ENCODE measurements at regions not wholly inside any gene's neighbourhood (a gene's known extent, or its start where the extent isn't known, plus 50 kb on each side); places are given as distances from the start of the nearest gene placed in this dataset.
A peak's percentile ranks its signal among the peaks of the same experiment; 100 is the strongest.

DNA sequence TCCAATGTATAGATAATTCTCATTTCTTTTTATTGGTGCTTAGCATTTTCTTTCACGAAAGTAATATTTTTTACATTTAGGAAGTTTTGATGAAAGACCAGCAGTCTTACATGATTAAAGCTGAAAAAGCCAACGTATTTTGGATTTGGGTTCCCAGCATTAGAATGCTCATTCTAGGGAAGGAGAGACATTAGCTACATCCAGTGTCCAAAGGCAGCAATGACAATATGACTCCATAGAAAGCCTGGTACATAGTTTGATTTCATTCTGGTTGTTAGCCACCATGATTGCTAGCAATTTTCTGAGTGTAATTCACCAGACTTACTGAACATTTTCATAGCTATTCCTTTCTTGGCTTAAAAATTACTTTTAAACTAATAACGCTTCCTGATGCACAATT, 1397.5 kb downstream of the PCDH7 start:
- TF ChIP-seq, protein P1, sequence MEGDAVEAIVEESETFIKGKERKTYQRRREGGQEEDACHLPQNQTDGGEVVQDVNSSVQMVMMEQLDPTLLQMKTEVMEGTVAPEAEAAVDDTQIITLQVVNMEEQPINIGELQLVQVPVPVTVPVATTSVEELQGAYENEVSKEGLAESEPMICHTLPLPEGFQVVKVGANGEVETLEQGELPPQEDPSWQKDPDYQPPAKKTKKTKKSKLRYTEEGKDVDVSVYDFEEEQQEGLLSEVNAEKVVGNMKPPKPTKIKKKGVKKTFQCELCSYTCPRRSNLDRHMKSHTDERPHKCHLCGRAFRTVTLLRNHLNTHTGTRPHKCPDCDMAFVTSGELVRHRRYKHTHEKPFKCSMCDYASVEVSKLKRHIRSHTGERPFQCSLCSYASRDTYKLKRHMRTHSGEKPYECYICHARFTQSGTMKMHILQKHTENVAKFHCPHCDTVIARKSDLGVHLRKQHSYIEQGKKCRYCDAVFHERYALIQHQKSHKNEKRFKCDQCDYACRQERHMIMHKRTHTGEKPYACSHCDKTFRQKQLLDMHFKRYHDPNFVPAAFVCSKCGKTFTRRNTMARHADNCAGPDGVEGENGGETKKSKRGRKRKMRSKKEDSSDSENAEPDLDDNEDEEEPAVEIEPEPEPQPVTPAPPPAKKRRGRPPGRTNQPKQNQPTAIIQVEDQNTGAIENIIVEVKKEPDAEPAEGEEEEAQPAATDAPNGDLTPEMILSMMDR (IDR thresholded peaks at IDR 0.05; ENCODE audit: insufficient read depth in 1 of 2, low read depth in 1 of 2, low read length in 1 of 2, severe bottlenecking in 1 of 2, unreplicated experiment in 1 of 2): peak in 1 of 2 experiments; percentile 25
- Histone ChIP-seq H3K27me3 (replicated peaks; ENCODE audit: control insufficient read depth, insufficient read depth, low read length) (no peaks in the 10 kb centered on the region), H3K9me3 (no peaks in the 10 kb centered on the region), H3K4me1 (no peaks in the 10 kb centered on the region), H3K4me3 (ENCODE audit: low read depth, low read length) (no peak overlapping the region), H3K36me3 (ENCODE audit: control insufficient read depth, insufficient read depth, low read length) (no peaks in the 10 kb centered on the region)
- ChIA-PET POLR2A (no interaction called here), CTCF (no interaction called here)
- Mint-ChIP-seq H3K4me1 (ENCODE audit: low read depth, unreplicated experiment) (no peaks in the 10 kb centered on the region), H3K4me3 (ENCODE audit: unreplicated experiment) (no peak overlapping the region), H3K9me3 (ENCODE audit: unreplicated experiment) (no peaks in the 10 kb centered on the region), H3K27ac (ENCODE audit: unreplicated experiment) (no peak overlapping the region), H3K27me3 (ENCODE audit: insufficient read depth, unreplicated experiment) (peaks cover 3% of the 10 kb centered on the region), H3K36me3 (ENCODE audit: insufficient read depth, unreplicated experiment) (no peaks in the 10 kb centered on the region)
- no TSS peak for BruUV-seq (replicated peaks)
- intact Hi-C loops (cut with micrococcal nuclease; ENCODE audit: unreplicated experiment): loop anchor here (1.0 to 10.0 kb wide), 2 partner anchors 255 to 1403 kb away; no protein-coding TSS in a partner anchor
- peak in 1 of 2 experiments; percentile 10 for DNase-seq

DNA sequence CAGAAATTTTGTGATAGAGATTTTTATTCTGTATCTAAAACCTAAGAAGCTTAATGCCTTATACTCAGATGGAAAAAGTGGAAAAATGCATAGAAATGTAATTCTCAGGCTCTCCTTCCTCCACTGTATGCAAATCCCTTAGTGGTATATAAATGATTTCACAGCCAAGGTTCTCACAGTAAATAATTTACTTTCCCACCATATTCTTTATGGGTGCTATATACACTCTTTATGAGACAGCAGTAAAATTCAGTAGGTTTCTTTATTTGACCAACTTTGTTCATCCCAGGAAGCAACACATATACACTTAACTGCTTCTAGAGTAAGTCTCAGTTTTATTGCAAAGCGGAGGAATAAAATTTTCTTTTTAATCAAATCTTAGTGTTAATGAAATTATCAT, 1399.7 kb downstream of the PCDH7 start:
- Mint-ChIP-seq H3K27me3 (ENCODE audit: insufficient read depth, unreplicated experiment) (peaks cover 3% of the 10 kb centered on the region), H3K36me3 (ENCODE audit: insufficient read depth, unreplicated experiment) (no peaks in the 10 kb centered on the region), H3K4me1 (ENCODE audit: low read depth, unreplicated experiment) (no peaks in the 10 kb centered on the region), H3K9me3 (ENCODE audit: unreplicated experiment) (no peaks in the 10 kb centered on the region), H3K4me3 (ENCODE audit: unreplicated experiment) (no peak overlapping the region), H3K27ac (ENCODE audit: unreplicated experiment) (no peak overlapping the region)
- no TSS peak for BruUV-seq (replicated peaks)
- Histone ChIP-seq H3K27me3 (replicated peaks; ENCODE audit: control insufficient read depth, insufficient read depth, low read length) (no peaks in the 10 kb centered on the region), H3K4me3 (ENCODE audit: low read depth, low read length) (no peak overlapping the region), H3K4me1 (no peaks in the 10 kb centered on the region), H3K9me3 (no peaks in the 10 kb centered on the region), H3K36me3 (ENCODE audit: control insufficient read depth, insufficient read depth, low read length) (no peaks in the 10 kb centered on the region)
- TF ChIP-seq, protein P1 (IDR thresholded peaks at IDR 0.05; ENCODE audit: insufficient read depth in 1 of 2, low read depth in 1 of 2, low read length in 1 of 2, severe bottlenecking in 1 of 2, unreplicated experiment in 1 of 2): no peak
- intact Hi-C loops (cut with micrococcal nuclease; ENCODE audit: unreplicated experiment): loop anchor here (10.0 kb wide), 1 partner anchor 1405 kb away; no protein-coding TSS in a partner anchor
- DNase-seq: no peak
- POLR2A ChIA-PET: no interaction called here
- CTCF ChIA-PET: no interaction called here

DNA sequence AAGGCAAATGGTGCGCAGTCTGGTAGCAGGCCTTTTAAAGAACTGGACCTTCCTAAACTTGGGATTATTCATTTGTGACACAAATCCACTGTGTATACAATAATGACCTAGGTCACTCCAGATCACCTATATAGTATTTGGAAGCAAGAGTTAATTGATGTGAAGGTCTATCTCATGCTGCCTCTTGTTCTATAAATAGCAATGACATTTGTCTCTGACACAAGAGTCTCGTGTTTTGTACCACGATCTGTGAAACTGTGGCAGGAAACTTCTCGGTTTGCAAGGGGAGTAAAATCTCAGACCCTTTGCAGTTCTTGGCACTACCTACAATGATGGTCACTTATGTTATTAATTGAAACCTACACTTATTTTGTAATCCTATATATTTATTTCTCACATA, 1408.4 kb downstream of the PCDH7 start:
- H3K4me1 Mint-ChIP-seq (ENCODE audit: low read depth, unreplicated experiment): no peaks in the 10 kb centered on the region
- no peaks in the 10 kb centered on the region for H3K36me3 ChIP-seq (ENCODE audit: control insufficient read depth, insufficient read depth, low read length)
- H3K36me3 Mint-ChIP-seq (ENCODE audit: insufficient read depth, unreplicated experiment): no peaks in the 10 kb centered on the region
- H3K27me3 Mint-ChIP-seq (ENCODE audit: insufficient read depth, unreplicated experiment): no peaks in the 10 kb centered on the region
- H3K27me3 ChIP-seq (replicated peaks; ENCODE audit: control insufficient read depth, insufficient read depth, low read length): no peaks in the 10 kb centered on the region
- CTCF ChIA-PET: no interaction called here
- H3K9me3 Mint-ChIP-seq (ENCODE audit: unreplicated experiment): no peaks in the 10 kb centered on the region
- TF ChIP-seq, protein P1 (IDR thresholded peaks at IDR 0.05; ENCODE audit: insufficient read depth in 1 of 2, low read depth in 1 of 2, low read length in 1 of 2, severe bottlenecking in 1 of 2, unreplicated experiment in 1 of 2): no peak
- no peak overlapping the region for H3K4me3 ChIP-seq (ENCODE audit: low read depth, low read length)
- H3K27ac Mint-ChIP-seq (ENCODE audit: unreplicated experiment): no peak overlapping the region
- POLR2A ChIA-PET: no interaction called here
- H3K4me1 ChIP-seq: no peaks in the 10 kb centered on the region
- no peak for DNase-seq
- no peaks in the 10 kb centered on the region for H3K9me3 ChIP-seq
- no peak overlapping the region for H3K4me3 Mint-ChIP-seq (ENCODE audit: unreplicated experiment)
- no TSS peak for BruUV-seq (replicated peaks)
- intact Hi-C loops (cut with micrococcal nuclease; ENCODE audit: unreplicated experiment): no loop called here

All from Caco-2 (cell line).